ENCODE measurements at regions not wholly inside any gene's neighbourhood (a gene's known extent, or its start where the extent isn't known, plus 50 kb on each side); places are given as distances from the start of the nearest gene placed in this dataset.

GRCh38 chr2:23065210-23065609 lies 319.8 kb upstream of the KLHL29 start:
- DNase-seq (ENCODE audit: low spot score) = no peak
- TF ChIP-seq CTCF (IDR thresholded peaks at IDR 0.05; ENCODE audit: extremely low read depth, missing control alignments) = no peak

GRCh38 chr2:23065936-23066335 lies 319.0 kb upstream of the KLHL29 start:
- no peak for TF ChIP-seq CTCF (IDR thresholded peaks at IDR 0.05; ENCODE audit: extremely low read depth, missing control alignments)
- DNase-seq (ENCODE audit: low spot score) = no peak

GRCh38 chr2:23066686-23067085 lies 318.3 kb upstream of the KLHL29 start:
- no peak for DNase-seq (ENCODE audit: low spot score)
- no peak for TF ChIP-seq CTCF (IDR thresholded peaks at IDR 0.05; ENCODE audit: extremely low read depth, missing control alignments)

GRCh38 chr2:23069156-23069555 lies 315.8 kb upstream of the KLHL29 start:
- TF ChIP-seq CTCF (IDR thresholded peaks at IDR 0.05; ENCODE audit: extremely low read depth, missing control alignments) = no peak
- no peak for DNase-seq (ENCODE audit: low spot score)

- no peak for DNase-seq (ENCODE audit: low spot score)
- no peak for TF ChIP-seq CTCF (IDR thresholded peaks at IDR 0.05; ENCODE audit: extremely low read depth, missing control alignments)
Measured at GRCh38 chr2:23069923-23070322, 315.1 kb upstream of the KLHL29 start.

GRCh38 chr2:23073056-23073455 lies 311.9 kb upstream of the KLHL29 start:
- no peak for TF ChIP-seq CTCF (IDR thresholded peaks at IDR 0.05; ENCODE audit: extremely low read depth, missing control alignments)
- no peak for DNase-seq (ENCODE audit: low spot score)

- TF ChIP-seq CTCF (IDR thresholded peaks at IDR 0.05; ENCODE audit: extremely low read depth, missing control alignments) = no peak
Measured at GRCh38 chr2:23073671-23074070, 311.3 kb upstream of the KLHL29 start.

More at GRCh38 chr2:23073671-23074070, 311.3 kb upstream of the KLHL29 start:
- no peak for DNase-seq (ENCODE audit: low spot score)

Data from GM20000 (cell line).